ENCODE measurements at regions not wholly inside any gene's neighbourhood (a gene's known extent, or its start where the extent isn't known, plus 50 kb on each side); places are given as distances from the start of the nearest gene placed in this dataset.

GRCh38 chr3:110608566-110608965, 463.1 kb upstream of the NECTIN3 start:
- no peak for TF ChIP-seq PKNOX1 (IDR thresholded peaks at IDR 0.05)
- TF ChIP-seq FOXM1 (IDR thresholded peaks at IDR 0.05; ENCODE audit: borderline replicate concordance) = no peak
- TF ChIP-seq BHLHE40 (IDR thresholded peaks at IDR 0.05; ENCODE audit: borderline replicate concordance) = no peak

Measured in HEK293T (cell line).